GM19455 (cell line): ENCODE measurements at regions not wholly inside any gene's neighbourhood (a gene's known extent, or its start where the extent isn't known, plus 50 kb on each side); places are given as distances from the start of the nearest gene placed in this dataset.

ENCODE experiments used
- ATAC-seq: cut with Tn5 transposase; IDR thresholded peaks from one replicate; pipeline ENCODE4 v1.9.1; 2021; ENCODE audit not compliant: unreplicated experiment

DNA sequence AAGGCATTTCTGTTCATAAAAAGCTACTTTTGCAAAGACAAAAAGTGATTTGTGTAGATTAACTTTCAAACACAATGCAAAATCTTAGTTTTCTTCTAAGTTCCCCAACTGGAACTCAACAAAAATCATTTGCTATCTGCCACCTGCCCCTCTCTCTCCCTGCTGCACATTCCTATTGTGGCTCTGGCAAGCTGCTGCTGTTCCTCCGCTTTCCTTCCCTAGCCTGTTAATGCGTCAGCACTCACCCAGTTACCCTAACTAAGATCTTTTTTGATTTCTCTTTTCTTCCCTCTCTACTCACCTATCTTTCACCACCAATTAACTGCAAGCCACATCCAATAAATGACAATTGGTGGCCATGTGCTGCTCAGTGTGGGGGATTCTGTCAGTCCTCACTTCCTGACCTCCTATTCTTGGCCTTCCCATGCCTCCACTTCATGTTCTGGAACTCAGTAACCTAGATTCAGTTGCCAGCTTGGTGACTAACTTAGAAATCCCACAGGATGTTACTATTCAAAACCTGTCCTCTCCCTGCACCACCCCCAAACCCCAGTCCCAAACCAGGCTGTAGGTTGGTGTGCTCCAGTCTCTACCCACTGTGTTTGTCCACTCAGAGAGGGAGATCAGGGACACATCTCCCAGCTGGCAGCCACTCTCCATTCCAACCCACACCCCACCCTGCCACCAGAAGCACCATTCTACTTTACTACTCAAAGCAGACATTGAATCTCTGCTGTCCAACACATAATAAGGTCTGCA is 140.2 kb upstream of the CTTNBP2 start:
- ATAC-seq, result no peak

GRCh38 chr7:118022546-118022945 is 149.3 kb upstream of the CTTNBP2 start:
- no peak for ATAC-seq

DNA sequence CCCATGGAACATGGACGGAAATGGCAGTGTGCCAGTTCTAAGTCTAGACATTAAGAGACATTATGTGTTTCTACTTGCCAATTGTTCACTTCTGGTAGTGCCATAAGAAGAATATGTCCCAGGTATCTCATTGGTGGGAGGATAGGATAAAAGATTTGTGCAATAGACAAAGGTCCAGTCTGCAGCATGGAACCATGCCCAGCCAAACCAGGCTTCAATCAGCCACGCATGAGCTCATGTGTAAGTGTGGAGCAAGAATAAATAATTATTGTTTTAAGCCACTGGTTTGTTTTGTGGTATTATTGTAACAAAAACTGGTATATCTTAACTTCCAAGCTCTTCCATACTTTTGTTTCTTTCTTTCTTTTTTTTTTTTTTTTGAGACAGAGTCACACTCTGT is 153.6 kb upstream of the CTTNBP2 start:
- no peak for ATAC-seq

GRCh38 chr7:118028226-118028625 is 155.0 kb upstream of the CTTNBP2 start:
- ATAC-seq, result no peak

DNA sequence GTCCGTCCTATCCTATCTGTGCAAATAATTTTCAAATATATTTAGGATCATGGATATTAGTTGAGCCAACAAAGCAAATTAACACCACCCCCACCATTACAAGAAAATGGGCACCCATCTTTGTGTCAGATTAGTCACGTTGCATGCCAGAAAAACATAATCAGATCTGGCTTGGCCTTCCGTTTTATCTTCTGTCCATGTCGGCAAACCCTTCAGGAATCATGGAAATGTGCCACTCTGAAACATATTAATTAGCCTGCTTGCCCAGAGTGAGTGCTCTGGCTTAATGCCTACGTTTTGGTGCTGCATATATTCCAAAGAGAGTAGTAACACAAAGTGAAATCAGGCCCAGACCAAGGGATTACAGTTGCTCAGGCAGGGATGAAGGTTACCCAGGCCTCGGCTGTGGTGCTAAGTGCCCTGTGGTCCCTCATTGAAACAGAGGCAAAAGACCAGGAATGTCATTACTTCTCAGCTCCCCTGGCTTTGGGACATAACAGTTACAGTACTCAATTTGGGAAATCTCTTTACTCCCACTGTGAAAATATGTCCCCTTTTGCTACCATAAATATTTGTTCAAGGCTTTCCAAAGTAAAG is 154.0 kb upstream of the LSM8 start:
- ATAC-seq, result no peak

GRCh38 chr7:118033273-118033672 is 150.7 kb upstream of the LSM8 start:
- ATAC-seq, result no peak

DNA sequence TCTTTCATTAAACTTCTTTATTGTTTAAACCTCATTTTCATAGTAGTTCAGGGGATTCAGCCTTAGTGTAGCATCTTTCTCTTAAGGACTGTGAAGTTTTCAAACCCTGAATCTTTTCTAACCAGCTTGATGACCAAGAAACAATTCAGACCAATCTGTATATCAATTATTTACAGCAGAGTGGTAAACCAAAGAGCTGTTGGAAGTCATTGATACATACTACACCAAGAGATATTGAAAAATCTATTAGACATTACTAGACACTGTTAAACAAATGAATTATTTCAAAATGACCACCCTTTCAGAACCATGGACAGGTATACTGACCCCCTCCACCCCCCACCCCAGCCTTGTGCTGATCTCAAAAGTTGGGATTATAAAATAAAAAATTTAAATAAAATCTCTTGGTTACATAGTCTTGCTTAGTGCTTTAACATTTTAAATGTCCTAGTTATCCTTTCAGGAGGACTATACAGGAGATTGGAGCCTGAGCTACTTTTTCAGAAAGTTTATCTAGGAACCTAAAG is 143.9 kb upstream of the LSM8 start:
- no peak for ATAC-seq

- ATAC-seq, result no peak
These were observed 143.4 kb upstream of the LSM8 start for GRCh38 chr7:118040562-118040961.

DNA sequence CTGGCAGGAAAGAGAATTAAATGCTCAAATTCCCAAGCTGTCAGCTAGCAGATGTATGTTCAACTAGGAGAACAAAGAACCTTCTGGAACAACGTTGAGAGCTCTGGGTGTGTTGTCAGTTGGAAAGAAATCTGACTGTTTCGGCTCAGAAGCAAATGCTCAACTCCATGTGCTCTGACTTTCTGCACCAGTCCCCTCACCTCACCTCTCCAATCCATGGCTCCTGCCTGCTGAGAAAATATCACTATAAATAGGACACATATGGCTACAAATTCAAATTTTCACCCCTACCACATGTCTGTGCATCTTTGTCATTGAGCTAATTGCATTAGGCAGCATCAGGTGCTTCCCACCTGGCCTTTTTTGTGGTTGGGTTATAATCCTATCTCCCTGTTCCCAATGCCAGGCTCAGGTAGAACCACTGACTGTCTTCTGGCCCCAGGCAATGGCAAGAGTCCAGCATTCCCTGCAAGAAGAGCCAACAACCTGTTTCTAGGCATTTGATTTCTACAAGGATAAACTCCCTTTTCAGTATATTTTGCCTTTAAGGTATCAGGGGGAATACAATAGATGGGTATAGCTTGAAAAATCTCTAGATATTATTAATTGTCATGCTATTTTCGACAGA is 142.6 kb upstream of the LSM8 start:
- no peak for ATAC-seq

GRCh38 chr7:118045629-118046028 is 138.3 kb upstream of the LSM8 start:
- no peak for ATAC-seq

GRCh38 chr7:118046086-118046485 is 137.9 kb upstream of the LSM8 start:
- ATAC-seq, result no peak

DNA sequence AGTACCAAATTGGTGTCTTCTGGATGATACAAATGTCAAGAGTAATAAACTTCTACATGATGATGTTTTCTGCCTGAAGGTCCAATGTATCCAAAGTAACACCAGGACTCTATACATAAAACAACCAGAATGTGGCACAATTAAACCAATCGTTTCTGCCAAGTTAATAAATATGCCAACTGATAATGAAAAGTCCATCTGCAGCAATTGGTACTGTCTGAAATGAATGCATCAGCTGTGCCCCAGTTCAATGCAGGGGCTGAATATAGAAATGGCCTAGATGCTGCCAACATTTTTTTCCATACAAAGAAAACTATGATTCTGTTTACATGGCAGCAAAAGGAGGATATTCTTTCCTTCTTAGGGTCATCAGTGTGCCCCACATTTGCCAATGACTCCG is 137.2 kb upstream of the LSM8 start:
- ATAC-seq, result no peak

GRCh38 chr7:118052336-118052735 is 131.6 kb upstream of the LSM8 start:
- no peak for ATAC-seq

DNA sequence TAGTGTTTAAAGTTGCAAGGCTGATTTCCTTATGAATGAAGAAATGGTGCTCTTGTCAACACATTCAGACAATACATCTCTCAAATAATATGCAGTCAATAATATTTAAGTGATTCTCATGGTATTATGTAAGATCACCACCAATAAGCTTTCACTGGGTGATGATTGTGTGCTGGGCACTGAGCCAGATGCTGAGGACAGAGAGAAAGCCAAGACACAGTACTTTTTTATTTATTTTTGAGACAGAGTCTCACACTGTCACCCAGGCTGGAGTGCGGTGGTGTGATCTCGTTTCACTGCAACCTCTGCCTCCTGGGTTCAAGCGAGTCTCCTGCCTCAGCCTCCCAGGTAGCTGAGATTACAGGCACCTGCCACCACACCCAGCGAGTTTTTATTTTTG is 130.6 kb upstream of the LSM8 start:
- ATAC-seq, result no peak

- no peak for ATAC-seq
These were observed 129.4 kb upstream of the LSM8 start for GRCh38 chr7:118054529-118054928.

DNA sequence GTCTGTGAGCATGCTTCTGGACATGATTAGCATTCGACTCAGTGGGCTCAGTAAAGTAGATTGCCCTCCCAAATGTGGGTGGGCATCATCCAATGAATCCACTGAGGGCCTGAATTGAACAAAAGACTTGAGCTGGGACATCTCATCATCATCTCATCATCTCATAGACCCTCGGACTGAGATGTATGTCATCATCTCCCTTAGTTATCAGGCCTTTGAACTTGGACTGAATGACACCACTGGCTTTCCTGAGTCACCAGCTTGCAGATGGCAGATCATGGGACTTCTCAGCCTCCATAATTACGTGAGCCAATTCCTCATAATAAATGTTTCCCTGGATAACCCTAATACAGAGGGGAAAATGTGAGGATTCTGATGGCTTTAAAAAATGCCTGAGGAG is 128.3 kb upstream of the LSM8 start:
- ATAC-seq, result no peak

DNA sequence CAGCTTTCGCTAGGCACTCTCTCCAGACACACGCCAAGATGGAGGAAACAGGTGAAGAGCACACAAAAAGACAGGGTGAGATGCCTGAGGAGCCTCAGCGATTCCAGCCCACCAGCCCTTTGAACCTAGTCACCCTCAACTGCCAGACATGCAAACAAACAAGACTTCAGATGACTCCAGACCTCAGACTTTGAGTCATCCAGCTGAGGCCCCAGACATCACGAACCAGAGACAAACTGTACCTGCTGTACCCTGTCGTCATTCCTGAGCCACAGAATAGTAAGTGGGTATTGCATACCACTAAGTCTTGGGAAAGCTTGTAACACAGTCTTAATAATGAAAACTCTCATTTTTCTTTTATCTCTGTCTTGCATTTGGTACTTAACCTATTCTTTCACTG is 126.6 kb upstream of the LSM8 start:
- ATAC-seq, result no peak

DNA sequence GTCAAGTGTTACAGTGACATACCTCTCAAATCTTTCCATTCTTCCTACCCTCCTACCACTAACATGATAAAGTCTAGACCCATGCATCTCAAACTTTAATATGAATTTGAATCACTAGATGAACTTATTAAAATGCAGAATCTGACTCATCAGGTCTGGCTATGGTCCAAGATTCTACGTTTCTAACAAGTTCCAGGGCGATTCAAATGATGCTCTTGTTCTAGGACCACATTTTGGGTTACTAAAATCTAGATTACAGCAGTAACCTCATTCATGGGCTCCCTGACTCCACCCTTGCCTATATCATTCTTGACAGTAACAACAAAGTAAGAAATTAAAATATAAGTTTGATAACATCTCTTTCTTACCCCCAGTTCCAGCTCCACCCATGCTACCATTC is 124.8 kb upstream of the LSM8 start:
- ATAC-seq, result no peak

DNA sequence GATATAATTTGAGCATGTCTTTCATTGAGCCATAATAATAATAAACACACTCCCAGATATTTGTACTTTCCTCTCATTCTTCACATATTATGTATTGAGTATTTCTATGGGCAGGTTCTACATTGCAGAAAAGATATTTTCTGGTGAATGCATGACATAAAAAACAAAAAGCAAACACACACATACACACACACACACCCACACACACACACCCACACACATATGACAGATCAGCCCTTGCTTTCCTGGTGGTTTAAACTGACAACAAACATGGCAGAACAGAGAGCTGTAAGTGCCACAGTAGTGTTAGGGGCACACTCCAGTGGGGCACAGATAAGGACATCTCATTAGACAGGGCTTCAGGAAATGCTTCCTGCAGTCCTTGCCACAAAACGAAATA is 123.3 kb upstream of the LSM8 start:
- no peak for ATAC-seq

GRCh38 chr7:118061386-118061785 is 122.6 kb upstream of the LSM8 start:
- no peak for ATAC-seq

GRCh38 chr7:118072893-118073674 is 110.9 kb upstream of the LSM8 start:
- ATAC-seq, result no peak
